ENCODE measurements at regions not wholly inside any gene's neighbourhood (a gene's known extent, or its start where the extent isn't known, plus 50 kb on each side); places are given as distances from the start of the nearest gene placed in this dataset.

DNA sequence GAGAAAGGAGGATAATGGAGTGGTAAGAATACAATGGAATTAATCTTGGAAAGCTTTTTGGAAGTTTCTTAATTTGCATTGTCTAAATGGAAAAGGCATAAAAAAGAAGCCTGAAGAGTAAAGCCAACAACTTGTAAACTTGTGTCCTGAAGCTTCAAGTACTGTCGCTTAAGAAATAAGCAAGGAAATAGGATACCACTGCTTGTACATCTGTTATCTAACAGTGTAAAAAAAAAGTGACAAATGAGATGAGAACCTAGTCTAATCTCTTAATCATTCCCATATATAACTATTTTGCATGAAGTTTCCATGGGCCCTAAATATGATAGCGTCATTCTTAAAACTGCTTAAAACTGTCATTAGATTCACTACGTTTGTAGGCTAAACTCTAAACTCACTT is 134.0 kb upstream of the DYRK2 start:
- Histone ChIP-seq H3K4me1 (ENCODE audit: control insufficient read depth, insufficient read depth, low read length) (peaks cover 4% of the 10 kb centered on the region), H3K36me3 (ENCODE audit: control insufficient read depth, insufficient read depth, low read length) (no peaks in the 10 kb centered on the region), H3K27me3 (ENCODE audit: control insufficient read depth, insufficient read depth, low read length, poor library complexity, severe bottlenecking) (no peaks in the 10 kb centered on the region), H3K9me3 (ENCODE audit: control insufficient read depth, low read length) (no peaks in the 10 kb centered on the region), H3K27ac (ENCODE audit: insufficient read depth, low read depth, low read length, poor library complexity, severe bottlenecking) (no peak overlapping the region), H3K4me3 (ENCODE audit: insufficient read depth, low read depth, low read length) (no peak overlapping the region)
- WGBS, 2 experiments = 86 to 94% methylated on average over 3 of the region's 3 CpGs

DNA sequence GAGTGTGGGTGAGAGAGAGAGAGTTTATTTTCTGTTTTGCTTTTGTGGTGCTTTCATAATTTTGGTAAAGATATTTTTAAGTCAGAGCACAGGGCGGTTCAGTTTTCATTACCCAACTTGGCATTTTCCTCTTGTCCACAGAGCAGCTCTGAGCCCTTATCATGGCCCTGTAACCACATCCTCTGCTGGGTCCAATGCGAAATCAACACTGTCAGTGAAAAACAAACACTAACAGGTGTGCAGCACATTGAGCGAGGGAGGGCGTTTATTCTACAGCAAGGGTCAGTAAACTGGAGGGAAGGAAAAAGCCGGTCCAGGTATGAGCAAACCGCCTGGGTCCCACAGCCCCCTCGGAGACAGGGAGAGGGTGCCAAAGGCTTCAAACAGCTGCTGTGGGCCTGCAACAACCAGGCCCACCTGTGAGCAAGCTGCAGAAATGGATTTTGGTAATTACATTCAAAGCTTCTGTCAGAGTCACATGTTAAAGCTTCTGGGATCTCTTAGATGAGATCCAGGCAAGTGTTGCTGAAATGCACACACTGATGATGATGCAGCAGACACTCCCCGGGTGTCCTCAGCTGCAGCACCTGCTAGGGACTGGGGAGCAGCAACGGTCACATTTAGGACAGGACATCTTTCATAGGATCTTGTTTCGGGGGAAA is 132.7 kb upstream of the DYRK2 start:
- Histone ChIP-seq H3K9me3 (ENCODE audit: control insufficient read depth, low read length) (no peaks in the 10 kb centered on the region), H3K4me1 (ENCODE audit: control insufficient read depth, insufficient read depth, low read length) (peaks cover 4% of the 10 kb centered on the region), H3K4me3 (ENCODE audit: insufficient read depth, low read depth, low read length) (no peak overlapping the region), H3K36me3 (ENCODE audit: control insufficient read depth, insufficient read depth, low read length) (no peaks in the 10 kb centered on the region), H3K27me3 (ENCODE audit: control insufficient read depth, insufficient read depth, low read length, poor library complexity, severe bottlenecking) (no peaks in the 10 kb centered on the region), H3K27ac (ENCODE audit: insufficient read depth, low read depth, low read length, poor library complexity, severe bottlenecking) (no peak overlapping the region)
- WGBS, 2 experiments = 90 to 94% methylated on average over 10 of the region's 10 CpGs

DNA sequence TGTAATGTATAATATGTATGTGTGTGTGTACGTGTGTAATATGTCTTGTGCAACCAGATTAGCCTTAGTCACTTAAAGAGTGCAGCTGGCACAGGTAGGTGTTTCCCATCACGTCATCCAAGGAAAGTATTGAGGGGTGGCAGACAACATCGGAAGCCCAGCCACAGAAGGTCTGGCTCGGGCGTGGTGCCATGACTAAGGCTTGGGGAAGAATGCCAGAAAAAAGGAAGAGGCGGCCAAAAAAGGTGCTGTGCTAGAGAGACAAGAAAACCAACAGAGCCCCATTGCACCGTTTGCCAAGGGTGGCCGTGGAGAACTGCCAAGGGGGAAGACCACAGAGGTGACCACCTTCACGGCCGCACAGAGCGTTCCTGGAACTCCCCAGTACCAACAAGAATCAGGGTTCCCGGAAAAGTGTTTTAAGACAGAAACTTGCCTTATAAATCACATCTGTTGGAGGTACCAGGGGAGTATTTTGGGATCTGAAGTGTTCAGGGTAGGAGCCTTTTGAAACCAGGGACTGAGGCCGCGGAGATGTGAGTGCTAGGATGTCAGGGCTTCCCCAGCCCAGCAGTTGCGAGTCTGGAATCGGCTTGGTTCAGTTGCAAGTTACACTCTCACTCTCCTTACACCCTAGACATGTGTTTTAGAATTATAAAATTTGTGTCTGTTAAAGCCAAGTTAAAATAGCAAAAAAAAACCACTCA is 131.2 kb upstream of the DYRK2 start:
- Histone ChIP-seq H3K27me3 (ENCODE audit: control insufficient read depth, insufficient read depth, low read length, poor library complexity, severe bottlenecking) (no peaks in the 10 kb centered on the region), H3K36me3 (ENCODE audit: control insufficient read depth, insufficient read depth, low read length) (no peaks in the 10 kb centered on the region), H3K27ac (ENCODE audit: insufficient read depth, low read depth, low read length, poor library complexity, severe bottlenecking) (no peak overlapping the region), H3K4me1 (ENCODE audit: control insufficient read depth, insufficient read depth, low read length) (peaks cover 4% of the 10 kb centered on the region), H3K4me3 (ENCODE audit: insufficient read depth, low read depth, low read length) (no peak overlapping the region), H3K9me3 (ENCODE audit: control insufficient read depth, low read length) (no peaks in the 10 kb centered on the region)
- WGBS, 2 experiments = 84 to 88% methylated on average over 14 to 16 of the region's 16 CpGs

DNA sequence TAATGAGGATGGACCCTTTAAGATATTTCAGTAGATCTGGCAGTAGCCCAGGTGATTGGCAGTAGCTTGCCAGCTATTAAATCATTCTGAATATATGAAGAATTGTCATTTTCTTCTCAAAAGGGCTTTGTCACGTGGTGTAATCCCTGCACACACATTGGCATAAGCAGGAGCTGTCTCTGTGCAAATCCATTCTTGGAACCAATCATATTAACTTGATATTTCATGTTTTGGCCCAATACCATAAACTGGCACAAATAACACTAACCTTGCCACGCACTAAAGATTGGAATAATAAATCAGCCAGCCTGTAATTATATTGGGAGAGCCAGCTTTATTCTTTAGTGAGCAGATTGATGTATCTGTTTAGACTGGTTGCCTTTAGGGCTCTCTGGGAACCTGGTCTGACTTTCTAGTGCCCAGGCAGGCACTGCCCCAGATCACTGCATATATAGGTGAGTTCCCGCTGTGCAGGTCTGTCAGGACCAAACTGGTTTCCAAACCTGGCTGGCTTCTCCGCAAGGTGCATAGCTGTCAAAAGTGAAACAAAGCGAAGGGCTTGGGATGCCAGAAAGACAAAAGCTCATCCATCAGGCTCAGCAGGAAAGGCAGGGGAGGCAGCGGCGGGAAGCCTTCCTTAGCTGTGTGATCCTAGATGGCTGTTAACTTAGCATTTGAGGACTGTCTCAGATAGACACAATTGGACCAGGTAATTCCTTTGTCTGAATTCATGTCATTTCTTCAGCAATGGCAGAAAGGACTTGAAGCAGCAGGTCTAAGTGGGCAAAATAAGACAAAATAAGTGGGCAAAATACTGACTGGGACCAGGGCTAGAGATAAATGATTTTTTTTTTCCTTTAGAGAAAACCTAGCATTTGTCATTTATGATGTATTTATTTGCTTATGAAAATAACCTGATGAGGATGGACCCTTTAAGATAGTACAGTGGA is 128.8 kb upstream of the DYRK2 start:
- no peak overlapping the region for H3K27ac ChIP-seq (ENCODE audit: insufficient read depth, low read depth, low read length, poor library complexity, severe bottlenecking)
- H3K4me1 ChIP-seq (ENCODE audit: control insufficient read depth, insufficient read depth, low read length) = peaks cover 4% of the 10 kb centered on the region
- H3K36me3 ChIP-seq (ENCODE audit: control insufficient read depth, insufficient read depth, low read length) = no peaks in the 10 kb centered on the region
- no peak overlapping the region for H3K4me3 ChIP-seq (ENCODE audit: insufficient read depth, low read depth, low read length)
- WGBS, 2 experiments = 16 to 27% methylated on average over 6 to 7 of the region's 7 CpGs
- no peaks in the 10 kb centered on the region for H3K9me3 ChIP-seq (ENCODE audit: control insufficient read depth, low read length)
- H3K27me3 ChIP-seq (ENCODE audit: control insufficient read depth, insufficient read depth, low read length, poor library complexity, severe bottlenecking) = no peaks in the 10 kb centered on the region

DNA sequence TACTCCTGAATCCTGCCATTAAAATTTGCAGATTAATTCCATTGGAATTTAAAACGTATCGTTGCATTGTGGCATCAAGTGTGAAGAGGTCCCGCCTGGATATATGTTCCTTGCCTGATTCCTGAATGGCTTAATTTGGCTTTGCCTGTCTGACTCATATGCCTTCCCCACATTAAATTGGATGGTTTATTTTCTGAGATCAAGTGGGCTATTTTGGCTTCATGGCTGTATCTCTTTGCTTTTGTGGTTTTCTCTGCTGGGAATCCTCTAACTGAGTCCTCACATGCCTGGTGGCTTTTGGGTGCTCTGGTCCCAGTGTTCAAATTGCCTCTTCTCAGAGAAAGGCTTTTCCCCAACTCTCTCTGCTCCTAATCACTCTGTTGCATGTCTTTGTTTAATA is 127.9 kb upstream of the DYRK2 start:
- Histone ChIP-seq H3K36me3 (ENCODE audit: control insufficient read depth, insufficient read depth, low read length) (no peaks in the 10 kb centered on the region), H3K27me3 (ENCODE audit: control insufficient read depth, insufficient read depth, low read length, poor library complexity, severe bottlenecking) (no peaks in the 10 kb centered on the region), H3K4me1 (ENCODE audit: control insufficient read depth, insufficient read depth, low read length) (peaks cover 5% of the 10 kb centered on the region), H3K4me3 (ENCODE audit: insufficient read depth, low read depth, low read length) (no peak overlapping the region), H3K27ac (ENCODE audit: insufficient read depth, low read depth, low read length, poor library complexity, severe bottlenecking) (no peak overlapping the region), H3K9me3 (ENCODE audit: control insufficient read depth, low read length) (no peaks in the 10 kb centered on the region)
- WGBS, 2 experiments = 89 to 96% methylated on average over 3 of the region's 3 CpGs

DNA sequence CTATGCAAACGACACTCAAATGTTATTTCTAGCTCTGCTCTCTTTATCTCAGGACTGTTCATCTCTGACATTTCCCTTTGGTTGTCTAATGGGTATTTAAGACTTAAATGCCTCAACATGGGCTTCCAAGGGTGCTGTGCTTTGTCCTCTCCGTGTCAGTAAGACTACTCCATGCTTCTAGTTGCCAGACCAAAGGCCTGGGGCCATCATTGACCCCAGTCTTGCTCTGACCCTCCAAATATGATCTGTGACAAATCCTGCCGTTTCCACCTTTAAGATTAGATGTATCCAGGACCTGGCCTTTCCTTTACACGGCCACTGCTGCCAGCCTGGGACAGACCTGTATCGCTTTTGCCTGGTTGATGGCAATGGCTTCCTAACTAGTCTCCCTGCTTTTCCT is 126.3 kb upstream of the DYRK2 start:
- Histone ChIP-seq H3K9me3 (ENCODE audit: control insufficient read depth, low read length) (no peaks in the 10 kb centered on the region), H3K4me3 (ENCODE audit: insufficient read depth, low read depth, low read length) (no peak overlapping the region), H3K27me3 (ENCODE audit: control insufficient read depth, insufficient read depth, low read length, poor library complexity, severe bottlenecking) (no peaks in the 10 kb centered on the region), H3K4me1 (ENCODE audit: control insufficient read depth, insufficient read depth, low read length) (peaks cover 6% of the 10 kb centered on the region), H3K36me3 (ENCODE audit: control insufficient read depth, insufficient read depth, low read length) (no peaks in the 10 kb centered on the region), H3K27ac (ENCODE audit: insufficient read depth, low read depth, low read length, poor library complexity, severe bottlenecking) (no peak overlapping the region)
- 77 to 83% methylated on average over 5 of the region's 5 CpGs for WGBS, 2 experiments

DNA sequence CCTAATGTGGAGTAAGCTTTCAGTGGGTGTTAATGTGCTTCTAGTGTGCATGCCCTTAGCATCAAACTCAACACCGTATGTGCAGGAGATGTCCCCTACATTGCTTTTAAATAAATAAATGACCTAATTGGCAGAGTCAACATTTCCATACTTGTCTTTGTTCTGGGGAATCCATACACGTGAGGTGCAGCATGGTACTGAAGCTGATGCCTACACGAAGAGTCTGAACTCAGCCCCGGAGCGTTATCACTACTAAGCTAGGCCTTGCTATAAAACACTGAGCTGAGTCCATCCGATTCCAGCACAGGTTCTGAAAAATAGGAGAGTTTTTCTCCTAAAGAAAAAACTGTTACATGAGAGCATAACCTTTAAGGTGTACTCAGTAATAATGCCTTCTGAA is 125.0 kb upstream of the DYRK2 start:
- Histone ChIP-seq H3K27me3 (ENCODE audit: control insufficient read depth, insufficient read depth, low read length, poor library complexity, severe bottlenecking) (no peaks in the 10 kb centered on the region), H3K4me1 (ENCODE audit: control insufficient read depth, insufficient read depth, low read length) (peaks cover 6% of the 10 kb centered on the region), H3K27ac (ENCODE audit: insufficient read depth, low read depth, low read length, poor library complexity, severe bottlenecking) (no peak overlapping the region), H3K36me3 (ENCODE audit: control insufficient read depth, insufficient read depth, low read length) (no peaks in the 10 kb centered on the region), H3K9me3 (ENCODE audit: control insufficient read depth, low read length) (no peaks in the 10 kb centered on the region), H3K4me3 (ENCODE audit: insufficient read depth, low read depth, low read length) (no peak overlapping the region)
- WGBS, 2 experiments = 95 to 97% methylated on average over 6 of the region's 6 CpGs

DNA sequence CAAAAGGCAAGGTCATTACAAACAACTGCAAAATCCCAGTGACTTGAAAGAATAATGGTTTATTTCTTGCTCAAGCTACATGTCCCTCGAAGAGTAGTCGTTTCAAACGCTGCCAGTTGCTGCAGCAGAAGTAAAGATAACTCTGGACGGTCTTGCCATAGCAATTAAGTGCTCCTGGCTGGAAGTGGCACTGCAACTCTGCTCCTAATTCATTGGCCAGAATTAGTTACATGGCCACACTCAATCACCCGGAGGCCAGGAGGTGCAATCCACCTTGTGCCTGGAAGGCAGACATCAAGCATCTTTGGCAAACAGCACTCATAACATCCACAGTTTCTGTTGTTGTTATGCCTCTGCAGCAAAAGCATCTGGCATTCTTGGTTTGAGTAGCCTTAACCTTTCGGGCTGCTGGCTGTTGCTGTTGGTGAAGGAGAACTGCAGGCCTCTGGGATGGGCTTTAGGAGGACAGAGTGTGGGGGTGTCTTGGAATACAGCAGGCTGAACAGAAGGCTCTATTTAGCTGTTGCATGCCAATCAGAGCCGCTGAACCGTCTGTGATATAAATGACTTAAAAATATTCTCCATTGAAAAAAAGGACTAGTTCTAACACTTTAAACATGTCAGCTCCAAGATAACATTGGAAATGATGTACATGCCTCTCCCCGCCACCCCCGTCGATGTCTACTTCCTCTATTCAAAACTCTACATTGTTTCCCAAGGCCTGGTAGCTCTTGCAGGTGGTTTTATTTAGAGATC is 123.5 kb upstream of the DYRK2 start:
- H3K27me3 ChIP-seq (ENCODE audit: control insufficient read depth, insufficient read depth, low read length, poor library complexity, severe bottlenecking) = no peaks in the 10 kb centered on the region
- no peak overlapping the region for H3K27ac ChIP-seq (ENCODE audit: insufficient read depth, low read depth, low read length, poor library complexity, severe bottlenecking)
- no peak overlapping the region for H3K4me3 ChIP-seq (ENCODE audit: insufficient read depth, low read depth, low read length)
- WGBS, 2 experiments = 88 to 89% methylated on average over 11 of the region's 11 CpGs
- no peaks in the 10 kb centered on the region for H3K9me3 ChIP-seq (ENCODE audit: control insufficient read depth, low read length)
- no peaks in the 10 kb centered on the region for H3K36me3 ChIP-seq (ENCODE audit: control insufficient read depth, insufficient read depth, low read length)
- peaks cover 6% of the 10 kb centered on the region for H3K4me1 ChIP-seq (ENCODE audit: control insufficient read depth, insufficient read depth, low read length)

DNA sequence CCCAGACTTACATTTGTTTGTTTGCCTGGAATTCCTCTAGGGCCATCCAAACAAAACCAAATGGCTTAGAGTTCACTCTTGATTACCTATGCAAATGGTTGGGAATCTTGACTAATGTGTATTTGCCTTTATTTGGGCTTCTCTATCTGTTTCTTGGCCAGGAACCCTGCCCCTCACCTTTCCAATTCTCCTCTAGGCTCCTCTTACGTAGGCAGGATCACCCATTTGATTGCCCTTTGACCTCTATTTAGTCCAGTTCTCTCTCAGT is 123.0 kb upstream of the DYRK2 start:
- Histone ChIP-seq H3K9me3 (ENCODE audit: control insufficient read depth, low read length) (no peaks in the 10 kb centered on the region), H3K4me1 (ENCODE audit: control insufficient read depth, insufficient read depth, low read length) (peaks cover 6% of the 10 kb centered on the region), H3K4me3 (ENCODE audit: insufficient read depth, low read depth, low read length) (no peak overlapping the region), H3K36me3 (ENCODE audit: control insufficient read depth, insufficient read depth, low read length) (no peaks in the 10 kb centered on the region), H3K27ac (ENCODE audit: insufficient read depth, low read depth, low read length, poor library complexity, severe bottlenecking) (no peak overlapping the region), H3K27me3 (ENCODE audit: control insufficient read depth, insufficient read depth, low read length, poor library complexity, severe bottlenecking) (no peaks in the 10 kb centered on the region)
- 75 to 93% methylated on average over 1 of the region's 1 CpG for WGBS, 2 experiments

DNA sequence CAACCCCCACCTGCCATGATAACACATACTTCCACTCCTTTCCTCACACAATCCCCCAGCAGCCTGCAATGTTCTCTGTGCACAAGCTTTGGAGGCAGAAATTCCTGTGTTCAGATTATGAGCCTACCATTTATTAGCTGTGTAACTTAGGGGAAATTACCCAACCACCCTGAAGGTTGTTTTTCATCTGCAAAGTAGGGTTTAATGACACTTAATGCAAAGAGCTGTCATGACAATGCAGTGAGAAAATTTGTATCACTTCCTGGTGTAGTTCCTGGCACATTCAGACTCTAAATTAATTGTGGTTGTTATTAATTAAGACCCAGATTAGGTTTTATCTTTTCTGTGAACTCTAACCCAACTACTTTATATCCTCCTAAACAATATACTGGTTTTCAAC is 122.4 kb upstream of the DYRK2 start:
- no peaks in the 10 kb centered on the region for H3K36me3 ChIP-seq (ENCODE audit: control insufficient read depth, insufficient read depth, low read length)
- H3K4me1 ChIP-seq (ENCODE audit: control insufficient read depth, insufficient read depth, low read length) = peaks cover 6% of the 10 kb centered on the region
- no peaks in the 10 kb centered on the region for H3K27me3 ChIP-seq (ENCODE audit: control insufficient read depth, insufficient read depth, low read length, poor library complexity, severe bottlenecking)
- H3K9me3 ChIP-seq (ENCODE audit: control insufficient read depth, low read length) = no peaks in the 10 kb centered on the region
- no peak overlapping the region for H3K4me3 ChIP-seq (ENCODE audit: insufficient read depth, low read depth, low read length)
- H3K27ac ChIP-seq (ENCODE audit: insufficient read depth, low read depth, low read length, poor library complexity, severe bottlenecking) = no peak overlapping the region
